Epithelial cell of esophagus (primary cell): ENCODE measurements at regions not wholly inside any gene's neighbourhood (a gene's known extent, or its start where the extent isn't known, plus 50 kb on each side); places are given as distances from the start of the nearest gene placed in this dataset.

ENCODE experiments used
- DNase-seq: peaks from one replicate; pipeline ENCODE4 v3.0.0; 2010; ENCODE audit warnings: low read depth
- H3K4me3 ChIP-seq: 2 replicates; pipeline ENCODE4 v1.5.1; 2011; ENCODE audit warnings: mild to moderate bottlenecking, low read length, control low read depth
- TF ChIP-seq, protein P1 (sequence below): IDR thresholded peaks from 2 replicates; pipeline ENCODE4 v1.5.1; 2011; ENCODE audit warnings: low read depth, mild to moderate bottlenecking, low read length, control low read depth, inconsistent platforms; ENCODE audit not compliant: insufficient read depth; ENCODE audit errors: missing control alignments

DNA sequence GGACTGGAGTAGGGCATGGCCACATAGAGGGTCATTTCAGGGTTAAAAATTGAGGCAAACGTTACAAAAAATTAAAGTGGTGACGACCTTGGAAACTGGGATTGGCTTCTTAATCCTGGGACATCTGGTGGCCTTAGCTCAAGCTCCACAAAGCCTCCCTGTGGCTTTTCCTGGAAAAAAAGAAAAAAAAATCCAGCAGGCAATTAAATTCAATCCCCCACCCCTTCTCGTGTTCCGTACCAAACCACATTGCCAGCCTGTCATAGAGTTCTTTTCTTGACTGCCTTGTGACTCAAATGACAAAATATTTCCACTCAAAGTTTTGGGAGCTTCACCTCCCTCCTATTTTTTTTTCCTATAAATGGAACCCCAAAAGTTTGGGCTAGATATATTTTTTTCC, 195.6 kb downstream of the HRH4 start:
- no peak for DNase-seq
- no peak overlapping the region for H3K4me3 ChIP-seq
- TF ChIP-seq, protein P1, sequence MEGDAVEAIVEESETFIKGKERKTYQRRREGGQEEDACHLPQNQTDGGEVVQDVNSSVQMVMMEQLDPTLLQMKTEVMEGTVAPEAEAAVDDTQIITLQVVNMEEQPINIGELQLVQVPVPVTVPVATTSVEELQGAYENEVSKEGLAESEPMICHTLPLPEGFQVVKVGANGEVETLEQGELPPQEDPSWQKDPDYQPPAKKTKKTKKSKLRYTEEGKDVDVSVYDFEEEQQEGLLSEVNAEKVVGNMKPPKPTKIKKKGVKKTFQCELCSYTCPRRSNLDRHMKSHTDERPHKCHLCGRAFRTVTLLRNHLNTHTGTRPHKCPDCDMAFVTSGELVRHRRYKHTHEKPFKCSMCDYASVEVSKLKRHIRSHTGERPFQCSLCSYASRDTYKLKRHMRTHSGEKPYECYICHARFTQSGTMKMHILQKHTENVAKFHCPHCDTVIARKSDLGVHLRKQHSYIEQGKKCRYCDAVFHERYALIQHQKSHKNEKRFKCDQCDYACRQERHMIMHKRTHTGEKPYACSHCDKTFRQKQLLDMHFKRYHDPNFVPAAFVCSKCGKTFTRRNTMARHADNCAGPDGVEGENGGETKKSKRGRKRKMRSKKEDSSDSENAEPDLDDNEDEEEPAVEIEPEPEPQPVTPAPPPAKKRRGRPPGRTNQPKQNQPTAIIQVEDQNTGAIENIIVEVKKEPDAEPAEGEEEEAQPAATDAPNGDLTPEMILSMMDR: no peak

DNA sequence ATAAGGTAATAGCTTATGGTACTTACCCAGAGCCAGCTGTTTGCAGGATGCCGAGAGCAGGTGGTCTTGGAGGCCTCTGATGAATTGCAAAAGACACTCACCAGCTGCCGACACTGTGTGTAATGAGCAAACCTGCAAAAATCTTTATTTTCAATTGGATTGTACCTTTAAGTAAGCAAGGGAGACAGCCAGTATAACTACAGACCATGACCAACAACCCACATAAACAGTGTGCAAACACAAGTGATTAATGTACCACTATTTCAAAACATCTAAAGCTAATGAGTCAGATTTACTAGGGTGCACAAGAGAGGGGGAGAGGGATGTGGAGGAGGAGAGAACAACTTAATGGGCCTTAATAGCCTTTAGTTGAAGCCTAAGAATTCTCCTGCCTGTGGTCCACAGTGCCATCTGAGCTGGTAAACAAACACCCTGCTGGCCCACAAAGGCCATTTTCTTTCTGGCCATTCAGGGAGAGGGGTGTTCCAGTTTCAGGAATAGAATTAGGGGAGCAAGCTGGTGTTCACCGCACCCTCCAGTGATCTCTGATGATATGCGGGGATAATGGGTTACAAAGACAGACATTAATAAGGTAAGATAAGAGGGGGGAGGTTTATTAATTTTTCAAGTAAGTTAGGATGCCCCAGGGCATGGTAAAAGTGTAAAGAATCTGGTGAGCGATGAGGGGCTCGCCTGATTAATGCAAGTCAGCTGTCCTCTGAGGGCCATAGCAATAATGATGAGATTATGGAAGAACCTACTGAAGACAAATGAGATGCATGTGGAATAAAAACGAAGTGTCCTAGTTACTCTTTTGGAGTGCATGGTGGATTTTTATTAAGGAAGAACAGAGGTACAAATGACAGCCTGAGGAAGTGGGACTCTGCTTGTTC, 196.4 kb downstream of the HRH4 start:
- peak; percentile 22 for DNase-seq
- TF ChIP-seq, protein P1: no peak
- no peak overlapping the region for H3K4me3 ChIP-seq

DNA sequence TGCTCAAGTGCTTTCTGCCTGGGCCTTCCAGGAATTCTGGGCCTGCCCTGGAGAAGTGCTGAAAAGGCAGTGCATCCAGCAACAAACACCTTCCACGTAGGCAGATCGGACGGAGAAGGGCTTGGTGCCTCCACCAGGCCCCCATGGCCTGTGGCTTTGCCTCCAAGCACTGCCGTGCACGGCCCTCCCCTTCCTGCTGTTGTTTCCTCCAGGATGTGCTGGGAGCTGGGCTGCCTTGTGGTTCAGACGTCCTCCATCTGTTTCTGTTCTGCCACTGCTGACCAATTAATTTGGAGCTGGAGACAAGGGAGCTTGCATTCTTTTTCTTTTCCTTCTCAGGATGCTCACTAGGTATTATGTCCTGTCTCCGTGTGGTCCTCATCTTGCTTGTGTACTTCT, 197.0 kb downstream of the HRH4 start:
- no peak for DNase-seq
- no peak overlapping the region for H3K4me3 ChIP-seq
- TF ChIP-seq, protein P1: no peak

DNA sequence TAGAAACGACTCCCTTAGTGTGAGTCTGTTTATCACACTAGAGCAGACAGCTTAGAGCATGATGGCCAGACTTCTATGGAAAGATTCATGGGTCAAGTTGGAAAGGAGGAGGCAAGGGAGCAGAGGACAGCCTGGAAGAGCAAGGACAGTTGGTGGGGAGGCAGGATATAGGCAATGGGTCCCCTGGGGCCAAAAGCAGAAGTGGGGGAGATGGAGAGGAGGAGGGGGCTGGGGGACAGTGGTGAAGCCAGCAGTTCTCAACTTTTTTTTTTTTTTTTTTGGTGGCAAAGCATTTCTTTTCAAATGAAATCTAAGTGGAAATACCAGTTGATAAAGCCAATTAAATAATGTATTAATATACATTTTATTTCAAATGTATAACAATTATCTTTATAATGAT, 197.9 kb downstream of the HRH4 start:
- DNase-seq: no peak

DNA sequence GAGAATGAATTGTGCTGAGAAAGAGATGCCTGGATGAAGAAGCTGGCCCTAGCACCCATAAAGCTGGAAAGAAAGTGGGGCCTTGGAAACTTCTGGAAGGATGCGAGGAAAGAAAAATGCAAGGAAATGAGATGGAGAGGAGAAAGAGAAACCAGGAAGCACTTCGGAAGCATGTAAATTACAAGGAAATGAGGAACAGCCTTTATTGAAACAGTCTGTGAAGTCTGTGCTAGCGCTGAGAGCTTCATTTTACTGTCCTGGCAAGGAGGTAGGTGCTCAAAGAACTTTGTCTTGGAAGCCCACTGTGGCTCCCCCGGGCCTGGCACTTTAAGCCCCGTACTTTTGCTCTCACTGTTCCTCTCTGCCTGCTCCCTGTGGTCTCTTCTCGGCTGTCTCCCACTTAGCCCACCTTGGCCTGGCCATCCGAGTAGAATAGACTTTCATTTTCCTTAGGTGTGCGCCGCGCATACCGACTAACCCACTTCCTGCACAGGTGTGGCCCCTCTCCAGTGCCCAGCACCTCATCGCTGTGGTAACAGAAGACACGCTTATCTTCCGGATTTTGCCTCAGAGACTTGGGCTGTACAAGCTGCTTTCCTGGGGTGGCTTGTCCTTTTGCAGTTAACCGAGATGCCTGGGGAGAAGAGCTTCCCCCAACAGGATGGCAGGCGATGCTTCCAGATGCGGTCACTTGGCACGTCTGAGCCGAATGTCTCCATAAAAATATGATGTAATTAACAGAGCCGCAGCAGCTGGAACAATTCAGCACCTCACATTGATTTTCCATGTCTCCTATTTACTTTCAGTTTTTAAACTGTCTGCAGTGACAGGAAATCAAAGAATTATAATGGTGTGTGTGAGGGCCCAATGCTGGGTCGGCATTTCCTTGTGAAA, 199.6 kb downstream of the HRH4 start:
- TF ChIP-seq, protein P1: no peak
- no peak for DNase-seq
- no peak overlapping the region for H3K4me3 ChIP-seq

More for the DNA sequence above, 197.9 kb downstream of the HRH4 start:
- no peak overlapping the region for H3K4me3 ChIP-seq
- TF ChIP-seq, protein P1: no peak

DNA sequence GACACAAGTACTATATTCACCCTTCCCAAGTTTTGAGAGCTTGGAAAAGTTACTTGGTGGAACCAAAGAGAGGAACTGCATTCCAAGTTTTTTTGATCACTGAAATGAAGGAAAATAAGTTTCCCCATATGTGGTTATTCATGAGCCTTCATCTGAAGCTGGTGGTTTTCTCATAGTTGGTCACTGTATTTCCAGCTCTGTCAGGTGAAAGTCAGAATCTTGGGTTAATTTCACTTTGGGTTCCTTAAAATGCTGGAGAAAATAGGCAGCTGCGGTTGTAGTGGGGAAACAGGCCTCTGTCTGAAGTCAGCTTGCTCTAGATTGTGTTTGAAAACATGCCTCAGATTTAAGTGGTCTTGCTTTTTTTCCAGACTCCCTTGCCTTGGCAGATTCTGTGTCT, 200.5 kb downstream of the HRH4 start:
- TF ChIP-seq, protein P1: no peak
- DNase-seq: no peak
- no peak overlapping the region for H3K4me3 ChIP-seq
